RWPE1 (cell line): ENCODE measurements at regions not wholly inside any gene's neighbourhood (a gene's known extent, or its start where the extent isn't known, plus 50 kb on each side); places are given as distances from the start of the nearest gene placed in this dataset.

ENCODE experiments used
- CTCF ChIA-PET: fragments of 350-600 bp; sonication (Branson Sonifier 250); formaldehyde crosslinking; extraction: SDS; loops from one replicate; lab custom pipeline; 2021; lab: Yijun Ruan, JAX
- POLR2A ChIA-PET: fragments of 400-600 bp; formaldehyde crosslinking; extraction: SDS; loops from one replicate; lab custom pipeline; 2020; ENCODE audit warnings: antibody characterized with exemption; ENCODE audit not compliant: low non-redundant PET; lab: Yijun Ruan, JAX
- DNase-seq: peaks from one replicate; pipeline ENCODE4 v3.0.0; 2012; ENCODE audit warnings: low spot score
- H3K27ac ChIP-seq: fragments of 450-650 bp; 2 replicates; pipeline ENCODE4 v1.5.1; 2017
- CTCF ChIP-seq: fragments of 450-650 bp; conservative IDR thresholded peaks from 2 replicates; pipeline ENCODE4 v1.5.1; 2017; ENCODE audit warnings: low read depth, mild to moderate bottlenecking

- CTCF ChIA-PET: no interaction called here
- no peak for TF ChIP-seq CTCF
- POLR2A ChIA-PET: no interaction called here
- H3K27ac ChIP-seq: no peak overlapping the region
- no peak for DNase-seq
Observed at GRCh38 chr1:19013826-19014548, 57.5 kb upstream of the IFFO2 start.

GRCh38 chr1:19011845-19012231 lies 55.4 kb upstream of the IFFO2 start:
- H3K27ac ChIP-seq: peak overlapping the region; percentile 95
- TF ChIP-seq CTCF: no peak
- ChIA-PET POLR2A (no interaction called here), CTCF (no interaction called here)
- DNase-seq: no peak

GRCh38 chr1:19010995-19011844 lies 54.7 kb upstream of the IFFO2 start:
- ChIA-PET POLR2A (no interaction called here), CTCF (no interaction called here)
- no peak for TF ChIP-seq CTCF
- peak overlapping the region; percentile 95 for H3K27ac ChIP-seq
- peak; percentile 87 for DNase-seq

GRCh38 chr1:19010503-19010902 lies 54.0 kb upstream of the IFFO2 start:
- CTCF ChIA-PET: interaction anchor here (0.6 kb wide), 1 partner anchor 9 kb away, joined by 3 read pairs; no protein-coding TSS in a partner anchor
- DNase-seq: no peak
- peak overlapping the region; percentile 95 for H3K27ac ChIP-seq
- POLR2A ChIA-PET: no interaction called here
- TF ChIP-seq CTCF: no peak

- POLR2A ChIA-PET: no interaction called here
- H3K27ac ChIP-seq: peak overlapping the region; percentile 95
- no peak for TF ChIP-seq CTCF
- peak; percentile 51 for DNase-seq
- CTCF ChIA-PET: interaction anchor here (0.6 kb wide), 2 partner anchors 9 to 657 kb away, joined by 3 read pairs; no protein-coding TSS in a partner anchor
Observed at GRCh38 chr1:19009882-19010321, 53.4 kb upstream of the IFFO2 start.

- DNase-seq: no peak
- CTCF ChIA-PET: interaction anchor here (0.6 kb wide), 1 partner anchor 658 kb away, joined by 3 read pairs; no protein-coding TSS in a partner anchor
- H3K27ac ChIP-seq: peak overlapping the region; percentile 95
- TF ChIP-seq CTCF: no peak
- POLR2A ChIA-PET: no interaction called here
Observed at GRCh38 chr1:19009126-19009881, 52.8 kb upstream of the IFFO2 start.
